HUES64 (cell line): ENCODE measurements at regions not wholly inside any gene's neighbourhood (a gene's known extent, or its start where the extent isn't known, plus 50 kb on each side); places are given as distances from the start of the nearest gene placed in this dataset.

ENCODE experiments used
- H3K27ac ChIP-seq: 2 replicates; pipeline ENCODE4 v1.7.0; 2013; ENCODE audit warnings: low read depth, low read length, inconsistent platforms
- H3K27me3 ChIP-seq: 2 replicates; pipeline ENCODE4 v1.6.1; 2013; ENCODE audit warnings: mild to moderate bottlenecking, low read length; ENCODE audit not compliant: insufficient read depth
- H3K36me3 ChIP-seq: 2 replicates; pipeline ENCODE4 v1.6.1; 2013; ENCODE audit warnings: mild to moderate bottlenecking, low read length; ENCODE audit not compliant: insufficient read depth
- H3K4me1 ChIP-seq: 2 replicates; pipeline ENCODE4 v1.6.1; 2013; ENCODE audit warnings: mild to moderate bottlenecking, low read length, moderate library complexity; ENCODE audit not compliant: insufficient read depth
- H3K4me3 ChIP-seq: 2 replicates; pipeline ENCODE4 v1.5.1; 2013; ENCODE audit warnings: mild to moderate bottlenecking, low read length, moderate library complexity
- H3K9ac ChIP-seq: 2 replicates; pipeline ENCODE4 v1.6.1; 2013; ENCODE audit warnings: mild to moderate bottlenecking, low read depth, low read length
- H3K9me3 ChIP-seq: 2 replicates; pipeline ENCODE4 v1.6.1; 2013; ENCODE audit warnings: low read depth, low read length; ENCODE audit not compliant: insufficient read depth
- WGBS: fragments of 150-250, 120-280 bp; methylation state at CpG from one replicate; pipeline ENCODE4 v1.1.7; 2013; ENCODE audit warnings: missing lambda C conversion rate; 5-methylcytosine and 5-hydroxymethylcytosine counted together

GRCh38 chr6:92377137-92377536 lies 1042.2 kb downstream of the EPHA7 start:
- H3K27me3 ChIP-seq: no peaks in the 10 kb centered on the region
- no peak overlapping the region for H3K9ac ChIP-seq
- H3K36me3 ChIP-seq: no peaks in the 10 kb centered on the region
- H3K4me1 ChIP-seq: no peaks in the 10 kb centered on the region
- no peak overlapping the region for H3K27ac ChIP-seq
- no peak overlapping the region for H3K4me3 ChIP-seq
- no peaks in the 10 kb centered on the region for H3K9me3 ChIP-seq

- no peaks in the 10 kb centered on the region for H3K9me3 ChIP-seq
- H3K4me1 ChIP-seq: no peaks in the 10 kb centered on the region
- 95% methylated on average over 3 of the region's 3 CpGs for WGBS
- H3K27ac ChIP-seq: no peak overlapping the region
- no peaks in the 10 kb centered on the region for H3K36me3 ChIP-seq
- H3K27me3 ChIP-seq: no peaks in the 10 kb centered on the region
- H3K4me3 ChIP-seq: no peak overlapping the region
- H3K9ac ChIP-seq: no peak overlapping the region
Measured at GRCh38 chr6:92376691-92377090, 1042.7 kb downstream of the EPHA7 start.

- H3K4me1 ChIP-seq: no peaks in the 10 kb centered on the region
- no peak overlapping the region for H3K27ac ChIP-seq
- no peaks in the 10 kb centered on the region for H3K27me3 ChIP-seq
- no peaks in the 10 kb centered on the region for H3K9me3 ChIP-seq
- H3K9ac ChIP-seq: no peak overlapping the region
- H3K36me3 ChIP-seq: no peaks in the 10 kb centered on the region
- no peak overlapping the region for H3K4me3 ChIP-seq
- 93% methylated on average over 4 of the region's 4 CpGs for WGBS
Measured at GRCh38 chr6:92371211-92372208, 1047.8 kb downstream of the EPHA7 start.

GRCh38 chr6:92369309-92369708 lies 1050.0 kb downstream of the EPHA7 start:
- 89% methylated on average over 2 of the region's 2 CpGs for WGBS
- Histone ChIP-seq H3K9ac (no peak overlapping the region), H3K27me3 (no peaks in the 10 kb centered on the region), H3K4me3 (no peak overlapping the region), H3K27ac (no peak overlapping the region), H3K4me1 (peaks cover 4% of the 10 kb centered on the region; the same call in 1 of the 2 replicates), H3K36me3 (no peaks in the 10 kb centered on the region), H3K9me3 (no peaks in the 10 kb centered on the region)

GRCh38 chr6:92364948-92365541 lies 1054.3 kb downstream of the EPHA7 start:
- Histone ChIP-seq H3K27me3 (no peaks in the 10 kb centered on the region), H3K4me1 (peaks cover 4% of the 10 kb centered on the region; the same call in 1 of the 2 replicates), H3K27ac (no peak overlapping the region), H3K9ac (no peak overlapping the region), H3K9me3 (no peaks in the 10 kb centered on the region), H3K36me3 (no peaks in the 10 kb centered on the region), H3K4me3 (no peak overlapping the region)
- WGBS: 46% methylated on average over 2 of the region's 2 CpGs

- WGBS: 100% methylated on average over 2 of the region's 3 CpGs
Measured at GRCh38 chr6:92363111-92363510, 1056.2 kb downstream of the EPHA7 start.

GRCh38 chr6:92362404-92362803 lies 1057.0 kb downstream of the EPHA7 start:
- Histone ChIP-seq H3K36me3 (no peaks in the 10 kb centered on the region), H3K27me3 (no peaks in the 10 kb centered on the region), H3K27ac (no peak overlapping the region), H3K4me3 (no peak overlapping the region), H3K9me3 (no peaks in the 10 kb centered on the region), H3K4me1 (peaks cover 4% of the 10 kb centered on the region; the same call in 1 of the 2 replicates), H3K9ac (no peak overlapping the region)
- WGBS: over 99% methylated on average over 5 of the region's 5 CpGs

More at GRCh38 chr6:92363111-92363510, 1056.2 kb downstream of the EPHA7 start:
- H3K4me1 ChIP-seq: peaks cover 4% of the 10 kb centered on the region; the same call in 1 of the 2 replicates
- H3K4me3 ChIP-seq: no peak overlapping the region
- no peaks in the 10 kb centered on the region for H3K9me3 ChIP-seq
- H3K9ac ChIP-seq: no peak overlapping the region
- H3K27ac ChIP-seq: no peak overlapping the region
- H3K27me3 ChIP-seq: no peaks in the 10 kb centered on the region
- no peaks in the 10 kb centered on the region for H3K36me3 ChIP-seq

- no peak overlapping the region for H3K27ac ChIP-seq
- no peaks in the 10 kb centered on the region for H3K27me3 ChIP-seq
- peaks cover 4% of the 10 kb centered on the region; the same call in 1 of the 2 replicates for H3K4me1 ChIP-seq
- 95% methylated on average over 9 of the region's 9 CpGs for WGBS
- H3K4me3 ChIP-seq: no peak overlapping the region
- no peaks in the 10 kb centered on the region for H3K9me3 ChIP-seq
- H3K9ac ChIP-seq: no peak overlapping the region
- no peaks in the 10 kb centered on the region for H3K36me3 ChIP-seq
Measured at GRCh38 chr6:92361990-92362389, 1057.4 kb downstream of the EPHA7 start.

GRCh38 chr6:92354270-92354829 lies 1065.0 kb downstream of the EPHA7 start:
- Histone ChIP-seq H3K9ac (no peak overlapping the region), H3K27ac (no peak overlapping the region), H3K36me3 (no peaks in the 10 kb centered on the region), H3K9me3 (no peaks in the 10 kb centered on the region), H3K4me1 (no peaks in the 10 kb centered on the region), H3K27me3 (no peaks in the 10 kb centered on the region), H3K4me3 (no peak overlapping the region)
- WGBS: 97% methylated on average over 2 of the region's 2 CpGs

GRCh38 chr6:92352130-92352529 lies 1067.2 kb downstream of the EPHA7 start:
- H3K4me1 ChIP-seq: no peaks in the 10 kb centered on the region
- no peaks in the 10 kb centered on the region for H3K36me3 ChIP-seq
- H3K9me3 ChIP-seq: no peaks in the 10 kb centered on the region
- H3K27ac ChIP-seq: no peak overlapping the region
- no peak overlapping the region for H3K9ac ChIP-seq
- no peaks in the 10 kb centered on the region for H3K27me3 ChIP-seq
- H3K4me3 ChIP-seq: no peak overlapping the region
- WGBS: 94% methylated on average over 2 of the region's 2 CpGs

- H3K36me3 ChIP-seq: no peaks in the 10 kb centered on the region
- WGBS: 100% methylated on average over 3 of the region's 3 CpGs
- H3K4me1 ChIP-seq: no peaks in the 10 kb centered on the region
- no peak overlapping the region for H3K9ac ChIP-seq
- H3K9me3 ChIP-seq: no peaks in the 10 kb centered on the region
- H3K4me3 ChIP-seq: no peak overlapping the region
- no peaks in the 10 kb centered on the region for H3K27me3 ChIP-seq
- no peak overlapping the region for H3K27ac ChIP-seq
Measured at GRCh38 chr6:92341201-92341600, 1078.2 kb downstream of the EPHA7 start.
